ENCODE measurements at regions not wholly inside any gene's neighbourhood (a gene's known extent, or its start where the extent isn't known, plus 50 kb on each side); places are given as distances from the start of the nearest gene placed in this dataset.

DNA sequence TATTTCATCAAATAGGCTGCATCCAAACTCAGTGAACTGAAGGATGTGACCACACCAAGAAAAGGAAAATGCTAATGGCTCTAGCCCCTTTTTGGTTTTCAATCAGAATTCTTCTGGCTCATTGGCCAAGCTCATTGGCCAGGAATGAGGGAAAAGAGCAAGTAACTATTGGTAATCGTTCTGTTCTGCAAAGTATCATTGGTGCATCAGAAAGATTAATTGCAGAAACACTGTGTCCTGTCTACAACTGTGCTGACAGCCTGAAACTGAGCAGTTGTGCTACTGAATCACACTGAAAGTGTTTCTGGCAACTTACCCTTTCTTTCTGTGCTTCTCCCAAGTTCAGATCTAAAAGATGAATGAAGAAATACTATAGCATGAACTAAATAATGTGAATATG is 116.4 kb upstream of the ROBO2 start:
- no peak for TF ChIP-seq TAF1 (IDR thresholded peaks at IDR 0.05; ENCODE audit: low read depth)
- no peak for TF ChIP-seq YY1 (IDR thresholded peaks at IDR 0.05; ENCODE audit: low read depth)
- TF ChIP-seq, protein P1, sequence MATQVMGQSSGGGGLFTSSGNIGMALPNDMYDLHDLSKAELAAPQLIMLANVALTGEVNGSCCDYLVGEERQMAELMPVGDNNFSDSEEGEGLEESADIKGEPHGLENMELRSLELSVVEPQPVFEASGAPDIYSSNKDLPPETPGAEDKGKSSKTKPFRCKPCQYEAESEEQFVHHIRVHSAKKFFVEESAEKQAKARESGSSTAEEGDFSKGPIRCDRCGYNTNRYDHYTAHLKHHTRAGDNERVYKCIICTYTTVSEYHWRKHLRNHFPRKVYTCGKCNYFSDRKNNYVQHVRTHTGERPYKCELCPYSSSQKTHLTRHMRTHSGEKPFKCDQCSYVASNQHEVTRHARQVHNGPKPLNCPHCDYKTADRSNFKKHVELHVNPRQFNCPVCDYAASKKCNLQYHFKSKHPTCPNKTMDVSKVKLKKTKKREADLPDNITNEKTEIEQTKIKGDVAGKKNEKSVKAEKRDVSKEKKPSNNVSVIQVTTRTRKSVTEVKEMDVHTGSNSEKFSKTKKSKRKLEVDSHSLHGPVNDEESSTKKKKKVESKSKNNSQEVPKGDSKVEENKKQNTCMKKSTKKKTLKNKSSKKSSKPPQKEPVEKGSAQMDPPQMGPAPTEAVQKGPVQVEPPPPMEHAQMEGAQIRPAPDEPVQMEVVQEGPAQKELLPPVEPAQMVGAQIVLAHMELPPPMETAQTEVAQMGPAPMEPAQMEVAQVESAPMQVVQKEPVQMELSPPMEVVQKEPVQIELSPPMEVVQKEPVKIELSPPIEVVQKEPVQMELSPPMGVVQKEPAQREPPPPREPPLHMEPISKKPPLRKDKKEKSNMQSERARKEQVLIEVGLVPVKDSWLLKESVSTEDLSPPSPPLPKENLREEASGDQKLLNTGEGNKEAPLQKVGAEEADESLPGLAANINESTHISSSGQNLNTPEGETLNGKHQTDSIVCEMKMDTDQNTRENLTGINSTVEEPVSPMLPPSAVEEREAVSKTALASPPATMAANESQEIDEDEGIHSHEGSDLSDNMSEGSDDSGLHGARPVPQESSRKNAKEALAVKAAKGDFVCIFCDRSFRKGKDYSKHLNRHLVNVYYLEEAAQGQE (IDR thresholded peaks at IDR 0.05; ENCODE audit: low read depth): no peak
- no peak for TF ChIP-seq FOXM1 (IDR thresholded peaks at IDR 0.05; ENCODE audit: borderline replicate concordance, low read depth)
- TF ChIP-seq, protein P2, sequence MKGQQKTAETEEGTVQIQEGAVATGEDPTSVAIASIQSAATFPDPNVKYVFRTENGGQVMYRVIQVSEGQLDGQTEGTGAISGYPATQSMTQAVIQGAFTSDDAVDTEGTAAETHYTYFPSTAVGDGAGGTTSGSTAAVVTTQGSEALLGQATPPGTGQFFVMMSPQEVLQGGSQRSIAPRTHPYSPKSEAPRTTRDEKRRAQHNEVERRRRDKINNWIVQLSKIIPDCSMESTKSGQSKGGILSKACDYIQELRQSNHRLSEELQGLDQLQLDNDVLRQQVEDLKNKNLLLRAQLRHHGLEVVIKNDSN (IDR thresholded peaks at IDR 0.05): no peak
- TF ChIP-seq TEAD4 (IDR thresholded peaks at IDR 0.05): no peak
- no peak for TF ChIP-seq ZBTB7A (IDR thresholded peaks at IDR 0.05; ENCODE audit: low read depth)
- TF ChIP-seq TCF12 (IDR thresholded peaks at IDR 0.05; ENCODE audit: low read depth): no peak
- no peak for TF ChIP-seq NFIC (IDR thresholded peaks at IDR 0.05)
- TF ChIP-seq CEBPB (IDR thresholded peaks at IDR 0.05): no peak
- no peak for TF ChIP-seq RAD21 (IDR thresholded peaks at IDR 0.05; ENCODE audit: low read depth)
- TF ChIP-seq MAX (IDR thresholded peaks at IDR 0.05): no peak
- no peak for TF ChIP-seq EP300 (IDR thresholded peaks at IDR 0.05; ENCODE audit: borderline replicate concordance)
- no peak for TF ChIP-seq CREB1 (IDR thresholded peaks at IDR 0.05; ENCODE audit: low read depth)
- no peak for TF ChIP-seq EGR1 (IDR thresholded peaks at IDR 0.05)

DNA sequence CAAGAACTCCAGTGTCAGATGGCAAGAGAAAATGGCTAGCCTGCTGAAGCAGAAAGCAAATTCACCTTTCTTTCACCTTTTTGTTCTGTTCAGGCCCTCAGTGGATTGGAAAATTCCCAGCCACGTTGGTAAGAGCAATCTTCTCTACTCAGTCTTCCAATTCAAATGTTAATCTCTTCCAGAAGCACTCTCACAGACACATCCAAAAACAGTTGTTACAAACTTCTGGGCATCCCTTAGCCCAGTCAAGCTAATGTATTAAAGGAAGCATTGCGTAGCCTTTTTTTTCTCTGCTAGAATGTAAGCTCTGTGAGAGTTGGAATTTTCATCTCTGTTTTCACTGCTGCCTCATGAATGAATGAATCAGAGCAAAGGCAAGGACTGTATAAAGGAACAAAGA is 109.2 kb upstream of the ROBO2 start:
- TF ChIP-seq CEBPB (IDR thresholded peaks at IDR 0.05) (no peak), EGR1 (IDR thresholded peaks at IDR 0.05) (no peak), MAX (IDR thresholded peaks at IDR 0.05) (no peak), ZBTB7A (IDR thresholded peaks at IDR 0.05; ENCODE audit: low read depth) (no peak), TCF12 (IDR thresholded peaks at IDR 0.05; ENCODE audit: low read depth) (no peak), EP300 (IDR thresholded peaks at IDR 0.05; ENCODE audit: borderline replicate concordance) (no peak), NFIC (IDR thresholded peaks at IDR 0.05) (no peak), CREB1 (IDR thresholded peaks at IDR 0.05; ENCODE audit: low read depth) (no peak), RAD21 (IDR thresholded peaks at IDR 0.05; ENCODE audit: low read depth) (no peak), FOXM1 (IDR thresholded peaks at IDR 0.05; ENCODE audit: borderline replicate concordance, low read depth) (no peak), YY1 (IDR thresholded peaks at IDR 0.05; ENCODE audit: low read depth) (no peak), TAF1 (IDR thresholded peaks at IDR 0.05; ENCODE audit: low read depth) (no peak), TEAD4 (IDR thresholded peaks at IDR 0.05) (no peak)
- TF ChIP-seq, protein P2 (IDR thresholded peaks at IDR 0.05): no peak
- TF ChIP-seq, protein P1 (IDR thresholded peaks at IDR 0.05; ENCODE audit: low read depth): no peak

DNA sequence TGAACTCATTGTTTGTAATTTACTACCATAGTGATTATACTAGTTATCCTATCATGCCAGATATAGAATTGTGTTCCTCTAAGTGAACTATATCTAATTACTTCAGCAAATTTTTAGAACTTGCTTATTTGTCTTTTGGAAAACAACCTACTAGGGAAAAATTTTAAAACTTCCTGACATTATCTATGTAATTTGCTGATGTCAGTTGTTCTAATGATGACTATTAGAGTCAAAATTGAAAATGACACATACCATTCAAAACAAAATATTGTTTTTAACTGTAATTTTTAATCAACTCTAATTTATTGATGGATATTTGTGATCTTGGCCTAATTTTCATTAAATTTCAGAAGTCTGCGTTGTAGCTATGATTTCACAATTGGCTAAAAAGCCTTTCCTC is 106.7 kb upstream of the ROBO2 start:
- TF ChIP-seq ZBTB7A (IDR thresholded peaks at IDR 0.05; ENCODE audit: low read depth) (no peak), TEAD4 (IDR thresholded peaks at IDR 0.05) (no peak), EP300 (IDR thresholded peaks at IDR 0.05; ENCODE audit: borderline replicate concordance) (no peak), RAD21 (IDR thresholded peaks at IDR 0.05; ENCODE audit: low read depth) (no peak), TAF1 (IDR thresholded peaks at IDR 0.05; ENCODE audit: low read depth) (no peak), CREB1 (IDR thresholded peaks at IDR 0.05; ENCODE audit: low read depth) (no peak), NFIC (IDR thresholded peaks at IDR 0.05) (no peak), MAX (IDR thresholded peaks at IDR 0.05) (no peak), TCF12 (IDR thresholded peaks at IDR 0.05; ENCODE audit: low read depth) (no peak), CEBPB (IDR thresholded peaks at IDR 0.05) (no peak), FOXM1 (IDR thresholded peaks at IDR 0.05; ENCODE audit: borderline replicate concordance, low read depth) (no peak), EGR1 (IDR thresholded peaks at IDR 0.05) (no peak), YY1 (IDR thresholded peaks at IDR 0.05; ENCODE audit: low read depth) (no peak)
- TF ChIP-seq, protein P1 (IDR thresholded peaks at IDR 0.05; ENCODE audit: low read depth): no peak
- TF ChIP-seq, protein P2 (IDR thresholded peaks at IDR 0.05): no peak
